HG02763 (cell line): ENCODE measurements at regions not wholly inside any gene's neighbourhood (a gene's known extent, or its start where the extent isn't known, plus 50 kb on each side); places are given as distances from the start of the nearest gene placed in this dataset.
"Not testable (repeated sequence)": the region's sequence is repeated elsewhere in the genome, so short reads cannot be mapped to it uniquely, and the experiment has no call there.

ENCODE experiments used
- ATAC-seq: cut with Tn5 transposase; IDR thresholded peaks from one replicate; pipeline ENCODE4 v1.9.1; 2021; ENCODE audit warnings: mild to moderate bottlenecking, moderate library complexity; ENCODE audit not compliant: unreplicated experiment

DNA sequence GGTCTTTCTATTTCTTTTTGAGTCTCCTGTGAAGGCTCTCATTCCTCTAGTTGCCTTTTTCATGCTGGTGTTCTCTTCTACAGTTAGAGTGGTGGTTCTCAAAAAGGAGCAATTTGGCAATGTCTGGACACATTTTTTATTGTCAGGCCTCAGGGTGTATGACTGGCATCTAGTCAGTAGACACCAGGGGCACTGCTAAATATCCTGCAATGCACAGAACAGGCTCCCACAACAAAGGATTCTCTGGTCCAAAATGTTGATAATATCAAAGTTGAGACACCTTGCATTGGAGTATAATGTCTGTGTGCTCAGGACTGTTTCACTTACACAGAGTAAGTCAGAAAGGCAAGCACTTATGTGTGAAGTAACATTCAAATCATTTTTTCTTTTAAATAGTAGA is 1360.7 kb downstream of the ADGRL3 start:
- ATAC-seq = no peak

DNA sequence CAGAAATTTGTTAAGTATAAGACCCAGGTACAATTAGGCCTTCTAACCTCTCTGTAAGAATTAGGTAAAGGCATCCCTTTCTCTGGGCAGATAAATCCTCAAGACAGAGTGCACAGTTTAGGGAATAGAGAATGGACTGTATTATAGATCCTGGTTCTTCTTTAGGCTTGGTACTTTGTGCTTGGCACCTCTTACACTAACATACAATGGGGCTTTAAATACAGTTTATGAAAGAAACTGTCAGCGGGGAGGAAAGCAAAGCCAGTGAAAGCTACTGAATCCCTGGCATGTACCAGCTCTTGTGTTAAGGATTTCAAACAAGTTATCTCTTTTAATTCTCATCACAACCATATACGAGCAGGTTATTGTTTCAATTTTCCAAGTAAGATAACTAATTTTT is 1350.0 kb downstream of the ADGRL3 start:
- no peak for ATAC-seq

DNA sequence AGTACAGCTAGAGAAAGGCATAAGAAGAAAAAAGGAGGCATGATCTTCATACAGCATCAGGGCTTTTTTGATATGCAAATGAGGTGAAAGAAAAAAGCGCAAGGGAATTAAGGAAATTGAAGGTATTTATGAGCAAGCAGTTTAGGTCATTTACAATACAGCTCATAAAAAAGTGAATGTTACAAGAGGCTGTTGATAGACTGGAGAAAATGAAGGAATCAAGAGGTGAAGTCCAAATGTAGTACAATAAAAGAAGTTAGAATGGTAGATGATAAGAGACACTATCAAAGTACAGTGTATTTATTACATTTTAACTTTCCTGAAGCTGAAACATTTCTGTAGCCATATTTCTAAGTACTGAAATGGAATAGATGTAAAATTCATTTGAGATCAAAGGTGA is 1349.5 kb downstream of the ADGRL3 start:
- ATAC-seq = no peak

DNA sequence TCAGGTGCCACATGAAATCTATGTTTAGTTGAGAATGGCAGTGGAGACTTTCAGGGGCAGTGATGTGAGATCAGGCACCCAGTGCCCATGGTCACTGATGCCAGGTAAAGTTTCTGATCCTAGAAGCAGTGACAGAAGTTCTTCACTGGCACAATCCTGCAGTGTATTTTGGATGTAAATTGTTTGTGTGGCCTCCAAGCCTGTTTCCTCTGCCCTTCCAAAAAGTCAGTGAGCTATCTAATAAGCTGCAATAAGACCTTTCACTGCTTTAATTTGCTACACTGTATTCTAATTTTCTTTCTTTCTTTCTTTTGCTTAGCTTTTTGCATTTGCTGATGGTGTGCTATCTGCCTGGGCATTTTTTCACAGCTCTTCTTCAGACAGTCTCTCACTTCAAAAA is 1348.6 kb downstream of the ADGRL3 start:
- ATAC-seq = no peak

DNA sequence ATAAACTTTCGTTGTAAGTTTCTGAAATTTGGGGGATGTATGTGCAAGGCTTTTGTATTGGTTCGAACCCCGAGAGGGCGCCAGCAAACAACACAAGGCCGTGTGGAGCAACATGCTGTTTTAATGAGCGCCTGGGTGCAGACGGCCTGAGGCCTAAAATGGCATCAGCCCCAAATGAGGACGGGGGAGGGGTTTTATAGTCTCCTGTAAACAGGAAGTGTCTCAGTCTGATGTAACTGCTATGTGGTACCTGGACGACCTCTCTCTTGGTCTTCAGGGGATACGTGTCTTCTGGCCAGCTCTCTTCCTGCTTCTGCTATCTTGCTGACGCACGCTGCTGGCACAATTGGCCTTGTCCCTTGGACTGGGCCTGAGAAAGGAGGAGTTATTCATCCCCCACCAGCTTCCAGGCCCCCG is 1348.0 kb downstream of the ADGRL3 start:
- no peak for ATAC-seq

DNA sequence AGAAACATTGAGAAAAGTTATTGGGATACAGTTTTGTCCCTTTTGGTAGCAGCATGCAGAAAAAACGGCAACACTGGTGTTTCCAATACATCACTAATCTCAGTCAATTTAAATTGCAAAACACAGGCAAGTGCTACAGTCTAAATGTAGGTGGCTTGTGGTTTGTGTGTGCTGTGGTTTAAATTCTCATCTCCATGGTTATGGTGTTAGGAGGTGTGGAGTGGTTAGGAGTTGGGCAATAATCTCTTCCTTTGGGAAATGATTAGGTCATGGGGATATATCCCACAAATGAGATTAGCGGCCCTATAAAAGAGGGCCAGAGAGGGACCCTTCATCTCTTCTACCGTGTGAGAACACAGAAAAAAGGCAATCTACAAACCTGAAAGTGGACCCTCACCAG is 1344.3 kb downstream of the ADGRL3 start:
- no peak for ATAC-seq

DNA sequence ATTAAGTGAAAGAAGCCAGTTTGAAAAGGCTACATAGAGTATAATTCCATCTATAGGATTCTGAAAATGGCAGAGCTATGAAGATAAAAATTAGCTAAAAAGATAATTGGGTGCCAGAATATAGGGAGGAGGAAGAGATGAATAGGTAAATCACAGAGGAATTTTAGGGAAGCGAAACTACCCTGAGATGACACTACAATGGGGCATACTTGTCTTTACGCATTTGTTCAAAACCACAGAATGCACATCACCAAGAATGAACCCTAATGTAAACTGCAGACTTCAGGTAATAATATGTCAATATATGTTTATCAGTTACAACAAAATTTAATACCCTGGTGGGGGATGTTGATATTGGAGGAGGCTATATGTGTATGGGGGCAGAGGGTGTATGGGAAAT is 1342.9 kb downstream of the ADGRL3 start:
- ATAC-seq = no peak

DNA sequence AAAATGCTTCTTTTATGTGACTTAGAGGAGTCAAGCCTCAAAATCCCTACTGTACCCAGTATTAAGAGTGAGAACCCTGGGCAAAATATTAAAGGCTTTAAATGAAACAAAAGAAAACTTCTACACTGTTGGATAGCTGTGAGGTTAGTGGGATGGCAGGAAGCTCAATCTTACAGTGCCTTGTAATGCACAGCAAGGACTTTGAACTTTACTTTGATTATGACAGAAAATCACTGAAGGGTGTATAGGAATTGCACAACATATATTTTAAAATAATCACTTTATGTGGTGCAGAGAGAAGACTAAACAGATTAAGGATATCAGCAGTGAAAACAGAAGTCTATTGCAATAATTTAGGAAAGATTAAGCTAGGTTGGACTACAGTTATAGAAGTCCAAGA is 1333.4 kb downstream of the ADGRL3 start:
- no peak for ATAC-seq

DNA sequence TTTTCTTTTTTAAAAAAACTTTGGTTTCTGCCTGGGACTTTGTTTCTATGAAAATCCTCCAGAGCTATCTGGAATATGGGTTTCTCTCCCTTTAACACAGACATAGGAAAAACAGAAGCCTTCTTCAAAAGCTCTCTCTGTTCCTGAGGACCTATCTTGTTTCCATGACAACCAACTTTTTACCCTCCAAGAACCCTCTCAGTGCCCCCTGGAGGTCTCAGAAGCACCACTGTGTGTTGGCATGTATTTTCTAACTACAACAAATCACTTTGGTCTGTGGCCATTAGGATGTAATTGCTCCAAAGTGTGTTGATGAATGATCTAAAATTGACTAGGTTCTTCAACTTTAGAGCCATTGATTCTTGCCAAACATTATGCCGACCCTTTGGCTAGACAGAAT is 1331.6 kb downstream of the ADGRL3 start:
- no peak for ATAC-seq

DNA sequence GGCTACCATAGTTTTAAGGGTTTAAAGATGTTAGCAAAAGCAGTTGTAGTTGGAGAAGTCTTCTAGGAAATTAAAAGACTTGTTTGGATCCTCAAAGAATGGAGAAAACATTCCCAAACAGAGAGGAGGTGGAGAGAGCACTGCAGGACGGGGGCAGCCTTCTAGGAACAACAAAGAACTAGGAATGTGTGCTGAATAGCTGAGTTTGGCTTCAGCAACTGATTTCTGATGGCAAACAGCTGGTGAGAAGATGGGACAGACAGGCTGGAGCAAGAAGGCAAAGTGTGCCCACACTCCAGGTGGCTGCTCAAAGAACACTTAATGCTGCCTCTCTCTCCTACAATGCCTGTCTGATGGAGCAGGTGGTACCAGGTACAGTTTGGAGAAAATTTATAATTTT is 1331.1 kb downstream of the ADGRL3 start:
- no peak for ATAC-seq

DNA sequence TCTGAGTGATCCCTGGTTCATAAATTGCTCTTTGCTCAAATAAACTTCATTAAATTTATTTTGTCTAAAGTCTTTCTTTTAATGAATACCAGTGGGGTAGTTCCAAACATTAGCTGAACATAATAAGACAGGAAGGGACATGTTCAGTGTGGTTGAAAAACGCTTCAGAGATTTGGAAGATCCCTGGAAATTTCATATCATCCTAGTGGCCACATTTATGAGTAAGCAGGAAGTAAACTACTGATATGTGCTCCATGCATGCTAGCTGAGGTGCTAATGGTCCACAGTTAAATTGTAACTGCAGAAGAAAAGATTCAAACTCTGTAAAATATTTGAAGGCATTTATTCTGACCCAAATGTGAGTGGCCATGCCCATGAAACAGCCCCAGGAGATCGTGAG is 1328.7 kb downstream of the ADGRL3 start:
- no peak for ATAC-seq

DNA sequence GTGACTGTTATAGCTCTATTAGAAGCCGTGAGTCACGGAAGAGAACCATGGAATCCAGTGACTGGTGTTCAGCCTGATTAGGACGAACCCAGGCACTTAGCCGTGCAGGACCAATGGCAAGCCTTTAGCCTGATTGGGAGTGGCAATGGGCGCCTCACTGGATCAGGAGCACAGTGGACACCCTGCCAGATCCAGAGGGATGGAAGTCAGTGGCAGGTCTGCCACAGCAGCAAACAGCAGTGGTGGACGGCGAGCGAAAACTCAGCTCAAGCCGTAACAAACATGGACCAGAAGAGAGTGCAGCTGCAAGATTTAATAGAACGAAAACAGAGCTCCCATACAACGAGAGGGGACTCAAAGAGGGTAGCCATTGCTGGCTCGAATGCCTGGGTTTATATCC is 1326.5 kb downstream of the ADGRL3 start:
- ATAC-seq = no peak

DNA sequence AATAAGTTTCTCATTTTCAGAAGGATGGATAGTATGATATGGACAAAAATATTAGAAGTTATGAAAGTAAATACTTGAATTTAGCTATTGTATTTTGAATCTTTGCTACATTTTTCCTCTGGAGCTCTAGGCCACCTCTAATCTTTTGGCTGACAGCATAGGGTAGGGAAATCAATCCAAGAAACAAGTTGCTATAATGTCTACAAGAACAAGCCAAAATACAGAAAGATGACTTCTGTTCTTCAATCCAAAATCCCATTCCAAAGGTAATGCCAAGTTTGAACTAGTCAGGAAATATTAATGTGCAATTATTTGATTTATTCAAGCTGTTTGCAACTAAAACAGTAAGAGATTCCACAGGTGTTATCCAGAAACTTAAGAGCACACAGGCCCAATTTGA is 1323.1 kb downstream of the ADGRL3 start:
- no peak for ATAC-seq

DNA sequence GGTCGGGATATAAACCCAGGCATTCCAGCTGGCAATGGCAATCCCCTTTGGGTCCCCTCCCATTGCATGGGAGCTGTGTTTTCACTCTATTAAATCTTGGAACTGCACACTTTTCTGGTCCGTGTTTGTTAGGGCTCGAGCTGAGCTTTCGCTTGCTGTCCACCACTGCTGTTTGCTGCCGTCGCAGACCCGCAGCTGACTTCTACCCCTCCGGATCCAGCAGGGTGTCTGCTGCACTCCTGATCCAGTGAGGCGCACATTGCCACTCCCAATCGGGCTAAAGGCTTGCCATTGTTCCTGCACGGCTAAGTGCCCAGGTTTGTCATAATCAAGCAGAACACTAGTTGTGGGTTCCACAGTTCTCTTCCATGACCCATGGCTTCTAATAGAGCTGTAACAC is 1322.1 kb downstream of the ADGRL3 start:
- ATAC-seq = no peak

DNA sequence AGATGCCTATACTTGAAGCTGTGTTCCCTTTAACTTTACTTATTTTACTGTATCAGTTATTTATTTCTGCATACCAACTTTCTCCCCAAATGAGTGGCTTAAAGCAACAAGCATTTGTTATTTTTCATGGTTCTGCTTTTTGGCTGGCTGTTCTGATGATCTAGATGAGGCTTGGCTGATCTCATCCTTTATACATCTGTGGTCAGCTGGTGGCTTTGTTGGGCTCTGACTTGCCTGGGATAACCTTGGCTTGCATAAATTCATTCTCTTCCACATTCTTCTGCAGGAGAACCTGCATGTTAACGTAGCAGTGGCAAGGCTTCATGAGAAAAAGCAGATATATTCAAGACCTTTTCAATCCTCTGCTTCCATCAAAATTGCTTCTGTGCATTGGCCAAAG is 1317.6 kb downstream of the ADGRL3 start:
- ATAC-seq = no peak

DNA sequence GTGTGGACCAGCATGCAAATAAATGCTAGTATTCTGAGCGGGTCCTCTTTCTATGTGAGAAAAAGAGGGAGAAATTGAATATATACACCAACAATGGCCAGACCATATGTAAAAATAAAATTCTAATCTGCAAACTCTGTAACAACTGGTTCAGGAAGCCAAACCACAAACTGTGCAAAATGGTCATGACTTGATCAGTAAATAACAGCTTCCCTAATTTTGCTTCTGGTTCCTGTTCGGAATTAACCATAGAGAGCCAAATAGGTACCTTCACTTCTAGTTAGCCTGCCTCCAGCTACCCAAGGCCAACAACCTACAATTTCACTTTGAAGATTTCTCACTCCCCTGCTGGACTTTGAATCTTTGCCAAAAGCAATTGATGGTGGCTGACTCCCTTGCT is 1313.2 kb downstream of the ADGRL3 start:
- no peak for ATAC-seq

DNA sequence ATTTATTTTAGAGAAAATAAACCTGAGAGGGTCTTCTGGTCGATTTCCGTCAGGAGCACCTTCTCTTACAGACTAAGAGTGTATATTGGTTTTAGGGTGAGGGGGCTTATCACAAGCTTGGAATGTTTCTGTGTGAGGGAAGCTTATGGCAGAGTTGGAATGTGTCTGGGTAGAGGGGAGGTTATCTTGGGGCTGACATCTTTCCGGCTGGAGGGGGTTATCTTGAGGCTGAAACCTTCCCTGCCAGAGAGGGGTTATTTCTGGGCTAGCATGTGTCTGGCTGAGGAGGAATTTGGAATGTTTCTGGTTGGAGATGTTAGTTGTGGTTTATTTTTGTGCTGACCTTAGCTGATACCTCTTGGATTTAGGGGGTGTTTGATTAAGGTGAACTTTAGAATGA is 1312.1 kb downstream of the ADGRL3 start:
- no peak for ATAC-seq

DNA sequence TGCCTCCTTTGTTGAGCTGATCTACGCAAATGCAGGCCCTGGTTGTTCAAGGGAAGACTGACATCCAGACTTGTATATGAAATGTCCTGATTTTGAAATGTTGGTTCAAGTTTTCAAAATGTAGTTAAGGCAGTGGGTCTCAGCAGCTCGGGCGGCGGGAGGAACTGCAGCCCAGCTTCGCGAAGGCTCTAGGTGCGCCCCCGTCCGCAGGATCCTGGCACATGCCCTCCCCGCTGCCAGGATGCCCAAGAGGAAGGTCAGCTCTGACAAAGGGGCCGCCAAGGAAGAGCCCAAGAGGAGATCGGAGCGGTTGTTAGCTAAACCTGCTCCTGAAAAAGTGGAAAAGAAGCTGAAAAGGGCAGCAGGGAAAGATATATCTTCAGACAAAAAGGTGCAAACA is 1310.1 kb downstream of the ADGRL3 start:
- ATAC-seq = no peak

DNA sequence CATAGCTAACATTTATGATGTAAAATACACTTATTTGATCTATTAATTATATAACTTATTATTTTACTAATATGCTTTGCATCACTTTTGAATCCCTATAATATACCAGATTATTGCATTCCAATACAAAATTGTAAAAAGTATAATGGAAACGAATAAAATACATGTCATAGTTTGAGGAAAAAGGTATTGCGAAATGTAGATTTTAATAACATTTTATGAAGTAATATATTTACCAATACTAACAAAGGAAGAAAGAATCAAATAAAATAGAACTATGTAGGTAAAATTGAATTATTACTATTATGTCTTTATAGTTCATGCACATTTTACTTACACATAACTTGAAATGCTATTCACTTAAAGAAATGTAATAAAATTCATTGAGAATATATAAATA is 1300.2 kb downstream of the ADGRL3 start:
- ATAC-seq = no peak

DNA sequence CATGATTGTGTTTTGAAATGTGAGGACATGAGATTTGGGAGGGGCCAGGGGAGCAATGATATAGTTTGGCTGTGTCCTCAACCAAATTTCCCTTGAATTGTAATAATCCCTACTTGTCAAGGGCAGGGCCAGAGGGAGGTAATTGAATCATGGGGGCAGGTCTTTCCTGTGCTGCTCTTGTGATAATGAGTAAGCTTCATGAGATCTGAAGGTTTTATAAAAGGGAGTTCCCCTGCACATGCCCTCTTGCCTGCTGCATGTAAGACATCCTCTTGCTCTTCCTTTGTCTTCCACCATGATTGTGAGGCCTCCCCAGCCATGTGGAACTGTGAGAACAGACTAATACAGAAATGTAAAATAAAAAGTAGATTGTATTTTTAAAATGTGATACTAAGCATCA is 1294.9 kb downstream of the ADGRL3 start:
- no peak for ATAC-seq

DNA sequence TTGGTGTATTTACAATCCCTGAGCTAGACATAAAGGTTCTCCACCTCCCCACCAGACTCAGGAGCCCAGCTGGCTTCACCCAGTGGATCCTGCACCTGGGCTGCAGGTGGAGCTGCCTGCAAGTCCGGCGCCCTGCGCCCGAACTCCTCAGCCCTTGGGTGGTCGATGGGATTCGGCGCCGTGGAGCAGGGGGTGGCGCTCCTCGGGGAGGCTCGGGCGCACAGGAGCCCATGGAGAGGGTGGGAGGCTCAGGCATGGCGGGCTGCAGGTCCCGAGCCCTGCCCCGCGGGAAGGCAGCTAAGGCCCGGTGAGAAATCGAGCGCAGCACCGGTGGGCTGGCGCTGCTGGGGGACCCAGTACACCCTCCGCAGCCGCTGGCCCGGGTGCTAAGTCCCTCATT is 1291.6 kb downstream of the ADGRL3 start:
- not testable (repeated sequence) for ATAC-seq

DNA sequence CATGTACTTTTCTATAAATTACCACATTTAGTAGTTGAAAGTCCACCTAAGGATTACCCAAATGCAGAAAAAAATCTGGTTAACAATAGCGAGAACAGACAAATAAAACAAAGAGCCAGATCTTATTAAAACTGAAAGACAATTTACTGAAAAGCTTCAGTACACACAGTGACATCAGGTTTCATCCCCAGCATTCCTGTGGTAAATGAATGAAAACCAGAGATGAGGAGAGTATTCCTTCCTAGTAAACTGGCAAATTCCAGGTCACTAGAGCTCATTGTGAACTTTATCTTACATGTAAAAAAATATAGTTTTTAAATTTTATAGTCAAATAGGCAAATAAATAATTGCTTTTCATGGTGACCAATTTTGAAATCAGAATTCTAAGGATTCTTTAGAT is 1290.5 kb downstream of the ADGRL3 start:
- no peak for ATAC-seq

DNA sequence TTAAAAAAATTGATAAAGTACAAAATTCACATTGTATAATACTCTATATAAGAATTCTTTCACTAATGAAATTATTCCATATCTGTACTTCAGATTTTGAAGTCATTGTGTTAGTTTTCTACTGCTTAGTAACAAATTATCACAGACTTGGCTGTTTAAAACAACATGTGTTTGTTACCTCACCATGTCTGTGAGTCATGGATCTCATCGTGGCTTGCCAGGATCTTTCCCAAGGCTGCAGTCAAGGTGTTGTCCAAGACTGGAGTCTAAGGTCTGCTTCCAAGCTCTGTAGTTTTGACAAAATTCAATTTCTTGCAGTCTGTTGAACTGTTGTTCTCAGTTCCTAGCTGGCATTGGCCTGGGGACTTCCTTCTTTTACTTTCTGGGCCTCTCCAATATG is 1286.9 kb downstream of the ADGRL3 start:
- ATAC-seq = no peak

DNA sequence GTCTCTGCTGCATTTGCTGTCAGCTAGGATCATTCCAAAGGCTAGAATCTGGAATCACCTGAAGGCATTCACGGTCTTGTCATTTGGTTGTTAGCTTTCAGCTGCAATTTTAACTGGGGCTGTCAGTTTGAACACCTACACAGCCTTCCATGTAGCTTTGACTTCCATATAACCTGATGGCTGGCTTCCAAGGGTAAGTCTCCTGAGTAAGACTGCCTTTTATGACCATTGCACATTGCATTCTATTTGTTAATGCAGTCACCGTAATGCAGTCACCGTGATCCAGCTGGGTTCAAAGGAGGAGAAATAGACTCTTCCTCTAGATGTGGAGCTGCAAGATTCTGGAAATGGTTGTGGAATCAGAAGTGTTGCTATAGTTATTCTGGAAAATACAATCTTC is 1284.2 kb downstream of the ADGRL3 start:
- ATAC-seq = no peak
